SK-N-SH (cell line): ENCODE measurements at regions not wholly inside any gene's neighbourhood (a gene's known extent, or its start where the extent isn't known, plus 50 kb on each side); places are given as distances from the start of the nearest gene placed in this dataset.

Source experiments
- CTCF ChIA-PET: fragments of 300-600, 350-600 bp; formaldehyde crosslinking; extraction: SDS; loops from one replicate; lab custom pipeline; 2021; lab: Yijun Ruan, JAX
- POLR2A ChIA-PET: fragments of 350-600 bp; sonication (Branson Sonifier 250); formaldehyde crosslinking; extraction: SDS; loops from one replicate; lab custom pipeline; 2020; ENCODE audit warnings: antibody characterized with exemption, inconsistent platforms; lab: Yijun Ruan, JAX
- DNase-seq: peaks from one replicate; pipeline ENCODE4 v3.0.0; 2012
- H2AFZ ChIP-seq: fragments of 200-600 bp; sonication (generic); 2 replicates; pipeline ENCODE4 v1.8.1; 2016; ENCODE audit warnings: antibody characterized with exemption, mild to moderate bottlenecking, low read depth
- H3F3A ChIP-seq: fragments of 200-600 bp; sonication (generic); replicated peaks from 2 replicates; pipeline ENCODE3; 2016; ENCODE audit warnings: antibody characterized with exemption, mild to moderate bottlenecking; ENCODE audit not compliant: insufficient read depth
- H3K27ac ChIP-seq, 2 experiments: fragments of 200-500 bp in 1 of 2; fragments of 200-600 bp in 1 of 2; sonication (Bioruptor generic) in 1 of 2; sonication (generic), shearing (Covaris generic) in 1 of 2; 2 replicates each; pipeline versions ENCODE4 v1.5.1 to v1.6.1; 2014 to 2016; ENCODE audit warnings: low read depth in 2 of 2, inconsistent platforms in 1 of 2, low read length in 1 of 2, mild to moderate bottlenecking in 1 of 2, mixed read lengths in 1 of 2
- H3K27me3 ChIP-seq: fragments of 200-600 bp; sonication (generic), shearing (Covaris generic); 2 replicates; pipeline ENCODE4 v1.6.1; 2016; ENCODE audit warnings: mixed run types; ENCODE audit not compliant: insufficient read depth
- H3K36me3 ChIP-seq, 2 experiments: fragments of 200-500 bp in 1 of 2; fragments of 200-600 bp in 1 of 2; sonication (Bioruptor generic) in 1 of 2; sonication (generic) in 1 of 2; replicated peaks in 1 of 2; 2 replicates each; pipeline versions ENCODE3 to v1.5.1; 2014 to 2016; ENCODE audit warnings: low read length in 1 of 2, mild to moderate bottlenecking in 1 of 2; ENCODE audit not compliant: insufficient read depth in 2 of 2, control insufficient read depth in 1 of 2
- H3K4me1 ChIP-seq, 2 experiments: fragments of 200-500 bp in 1 of 2; fragments of 200-600 bp in 1 of 2; sonication (Bioruptor generic) in 1 of 2; sonication (generic), shearing (Covaris generic) in 1 of 2; 2 replicates each; pipeline versions ENCODE4 v1.5.1 to v1.6.1; 2014 to 2016; ENCODE audit warnings: low read depth in 1 of 2, low read length in 1 of 2, mixed run types in 1 of 2; ENCODE audit not compliant: insufficient read depth in 2 of 2, control insufficient read depth in 1 of 2
- H3K4me2 ChIP-seq: fragments of 200-600 bp; sonication (generic), shearing (Covaris generic); 2 replicates; pipeline ENCODE4 v1.6.1; 2017; ENCODE audit warnings: mixed run types
- H3K4me3 ChIP-seq, 2 experiments: fragments of 200-500 bp in 1 of 2; fragments of 200-600 bp in 1 of 2; sonication (Bioruptor generic) in 1 of 2; sonication (generic), shearing (Covaris generic) in 1 of 2; 2 replicates each; pipeline versions ENCODE4 v1.5.1 to v1.8.1; 2014 to 2016; ENCODE audit warnings: low read depth in 2 of 2, inconsistent platforms in 1 of 2, low read length in 1 of 2, mild to moderate bottlenecking in 1 of 2, mixed read lengths in 1 of 2, moderate library complexity in 1 of 2
- H3K79me2 ChIP-seq: fragments of 200-600 bp; sonication (generic); 2 replicates; pipeline ENCODE4 v1.8.1; 2017; ENCODE audit warnings: mild to moderate bottlenecking; ENCODE audit not compliant: insufficient read depth
- H3K9ac ChIP-seq: fragments of 200-600 bp; sonication (generic); 2 replicates; pipeline ENCODE4 v1.6.1; 2017; ENCODE audit warnings: mixed run types
- H3K9me2 ChIP-seq: fragments of 200-600 bp; sonication (generic); 2 replicates; pipeline ENCODE4 v1.6.1; 2017; ENCODE audit warnings: mixed run types
- H3K9me3 ChIP-seq: fragments of 200-600 bp; sonication (generic); 2 replicates; pipeline ENCODE4 v1.6.1; 2017; ENCODE audit warnings: mixed run types, mild to moderate bottlenecking, moderate library complexity
- H4K20me1 ChIP-seq: fragments of 200-600 bp; sonication (generic); 2 replicates; pipeline ENCODE4 v1.6.1; 2017; ENCODE audit warnings: mild to moderate bottlenecking, mixed run types; ENCODE audit not compliant: insufficient read depth
- CTCF ChIP-seq: fragments of 200-600 bp; sonication (generic); IDR thresholded peaks from 2 replicates; pipeline ENCODE4 v1.6.1; 2017; ENCODE audit warnings: antibody characterized with exemption, mild to moderate bottlenecking, moderate library complexity
- EZH2phosphoT487 ChIP-seq: fragments of 200-600 bp; sonication (generic); IDR thresholded peaks from 2 replicates; pipeline ENCODE4 v1.6.1; 2017; ENCODE audit warnings: low read depth, mixed run types, mild to moderate bottlenecking, antibody characterized with exemption, moderate library complexity, borderline replicate concordance
- FOSL2 ChIP-seq: IDR thresholded peaks from 2 replicates; pipeline ENCODE4 v1.4.0; 2012; ENCODE audit warnings: low read depth, mild to moderate bottlenecking, moderate library complexity, borderline replicate concordance
- FOXM1 ChIP-seq: IDR thresholded peaks from 2 replicates; pipeline ENCODE4 v1.4.0; 2012; ENCODE audit warnings: low read depth, mild to moderate bottlenecking
- GABPA ChIP-seq: IDR thresholded peaks from 2 replicates; pipeline ENCODE4 v1.4.0; 2012; ENCODE audit warnings: low read depth, mild to moderate bottlenecking
- IRF3 ChIP-seq: fragments of 150-350 bp; IDR thresholded peaks from 2 replicates; pipeline ENCODE4 v1.6.1; 2016; ENCODE audit warnings: mild to moderate bottlenecking, low read depth, low read length
- MAX ChIP-seq: IDR thresholded peaks from 2 replicates; pipeline ENCODE4 v1.4.0; 2012; ENCODE audit warnings: low read depth
- MEF2A ChIP-seq: IDR thresholded peaks from 2 replicates; pipeline ENCODE4 v1.4.0; 2012; ENCODE audit warnings: low read depth, borderline replicate concordance
- MXI1 ChIP-seq: IDR thresholded peaks from 2 replicates; pipeline ENCODE4 v1.6.1; 2012; ENCODE audit warnings: mild to moderate bottlenecking, low read depth, low read length, improper control_type of control experiment
- NRF1 ChIP-seq: IDR thresholded peaks from 2 replicates; pipeline ENCODE4 v1.6.1; 2012; ENCODE audit warnings: low read depth, mild to moderate bottlenecking, low read length
- RAD21 ChIP-seq: IDR thresholded peaks from 2 replicates; pipeline ENCODE4 v1.6.1; 2012; ENCODE audit warnings: mild to moderate bottlenecking, low read length
- RCOR1 ChIP-seq: fragments of 150-350 bp; IDR thresholded peaks from 2 replicates; pipeline ENCODE4 v1.6.1; 2017; ENCODE audit warnings: antibody characterized with exemption, low read length
- REST ChIP-seq: IDR thresholded peaks from 2 replicates; pipeline ENCODE4 v1.6.1; 2012; ENCODE audit warnings: mild to moderate bottlenecking, low read depth, low read length, moderate library complexity
- RFX5 ChIP-seq: IDR thresholded peaks from 2 replicates; pipeline ENCODE4 v1.6.1; 2012; ENCODE audit warnings: mild to moderate bottlenecking, improper control_type of control experiment, low read length
- RXRA ChIP-seq: IDR thresholded peaks from 2 replicates; pipeline ENCODE4 v1.4.0; 2012; ENCODE audit warnings: low read depth, mild to moderate bottlenecking, borderline replicate concordance
- SIN3A ChIP-seq: IDR thresholded peaks from 2 replicates; pipeline ENCODE4 v1.6.1; 2012; ENCODE audit warnings: low read depth, mild to moderate bottlenecking, low read length, moderate library complexity, borderline replicate concordance
- TAF1 ChIP-seq: IDR thresholded peaks from 2 replicates; pipeline ENCODE4 v1.6.1; 2012; ENCODE audit warnings: low read depth, mild to moderate bottlenecking, low read length, moderate library complexity, borderline replicate concordance
- TEAD4 ChIP-seq: IDR thresholded peaks from 2 replicates; pipeline ENCODE4 v1.4.0; 2012; ENCODE audit warnings: mild to moderate bottlenecking, borderline replicate concordance; ENCODE audit not compliant: insufficient read depth
- USF1 ChIP-seq: IDR thresholded peaks from 2 replicates; pipeline ENCODE4 v1.4.0; 2012; ENCODE audit warnings: low read depth, borderline replicate concordance
- YY1 ChIP-seq: IDR thresholded peaks from 2 replicates; pipeline ENCODE4 v1.4.0; 2012; ENCODE audit warnings: low read depth, mild to moderate bottlenecking
- WGBS: methylation state at CpG from one replicate; pipeline ENCODE4 v1.1.6; 2017; ENCODE audit warnings: low lambda C conversion rate; 5-methylcytosine and 5-hydroxymethylcytosine counted together

- H3K9me3 ChIP-seq: no peaks in the 10 kb centered on the region
- DNase-seq: no peak
- H3F3A ChIP-seq: peaks cover under 1% of the 10 kb centered on the region
- no peak overlapping the region for H2AFZ ChIP-seq
- WGBS: 25% methylated on average over 2 of the region's 2 CpGs
- TF ChIP-seq USF1: no peak
- no peak for TF ChIP-seq MXI1
- no peak for TF ChIP-seq TAF1
- no peak for TF ChIP-seq RFX5
- no peak for TF ChIP-seq TEAD4
- no peak for TF ChIP-seq EZH2phosphoT487
- no peak for TF ChIP-seq RXRA
- no peak overlapping the region for H3K4me2 ChIP-seq
- H3K9me2 ChIP-seq: no peaks in the 10 kb centered on the region; the same call in 1 of the 2 replicates
- H3K9ac ChIP-seq: no peak overlapping the region
- no peaks in the 10 kb centered on the region for H4K20me1 ChIP-seq
- no peaks in the 10 kb centered on the region for H3K4me1 ChIP-seq
- no peak overlapping the region for H3K27ac ChIP-seq
- H3K79me2 ChIP-seq: no peaks in the 10 kb centered on the region
- H3K4me3 ChIP-seq: no peak overlapping the region
- CTCF ChIA-PET: interaction anchor here (2.1 to 4.8 kb wide), 2 partner anchors 15 to 91 kb away, joined by 5 to 30 read pairs; no protein-coding TSS in a partner anchor
- POLR2A ChIA-PET: no interaction called here
- peaks cover 6% of the 10 kb centered on the region; the same call in 1 of the 2 replicates for H3K27me3 ChIP-seq
- no peaks in the 10 kb centered on the region for H3K36me3 ChIP-seq
Measured at GRCh38 chr7:45244981-45245380, 87.4 kb downstream of the RAMP3 start.

- CTCF ChIA-PET: interaction anchor here (2.1 to 4.8 kb wide), 2 partner anchors 14 to 93 kb away, joined by 5 to 30 read pairs; no protein-coding TSS in a partner anchor
- TF ChIP-seq FOXM1 (no peak), MAX (no peak), CTCF (no peak), REST (no peak), TAF1 (no peak), RXRA (no peak), TEAD4 (no peak), RAD21 (no peak), NRF1 (no peak), IRF3 (no peak), YY1 (no peak), RCOR1 (no peak), FOSL2 (no peak), MEF2A (no peak), GABPA (no peak), SIN3A (no peak)
Measured at GRCh38 chr7:45246339-45246738, 88.7 kb downstream of the RAMP3 start.

More at GRCh38 chr7:45246339-45246738, 88.7 kb downstream of the RAMP3 start:
- Histone ChIP-seq H3K4me3 (no peak overlapping the region), H3K79me2 (no peaks in the 10 kb centered on the region), H3K4me2 (no peak overlapping the region), H3K9me2 (no peaks in the 10 kb centered on the region; the same call in 1 of the 2 replicates), H4K20me1 (no peaks in the 10 kb centered on the region), H3K27ac (no peak overlapping the region), H3K4me1 (no peaks in the 10 kb centered on the region), H3K27me3 (peaks cover 6% of the 10 kb centered on the region; the same call in 1 of the 2 replicates), H2AFZ (no peak overlapping the region), H3K9me3 (no peaks in the 10 kb centered on the region), H3K9ac (no peak overlapping the region), H3F3A (no peaks in the 10 kb centered on the region), H3K36me3 (no peaks in the 10 kb centered on the region)
- POLR2A ChIA-PET: no interaction called here
- DNase-seq: no peak
- WGBS: 32% methylated on average over 3 of the region's 3 CpGs
